Hematopoietic multipotent progenitor cell (in vitro differentiated cells): ENCODE measurements at regions not wholly inside any gene's neighbourhood (a gene's known extent, or its start where the extent isn't known, plus 50 kb on each side); places are given as distances from the start of the nearest gene placed in this dataset.
"Not testable (repeated sequence)": the region's sequence is repeated elsewhere in the genome, so short reads cannot be mapped to it uniquely, and the experiment has no call there.

Source experiments
- DNase-seq, 3 donors: peaks; one replicate each; pipeline ENCODE4 v3.0.0-alpha.2; 2011 to 2015; ENCODE audit warnings: low read depth in 2 of 3, low spot score in 2 of 3

- no peak for DNase-seq
Observed at GRCh38 chr14:84252706-84253105, 1277.2 kb upstream of the FLRT2 start.

DNA sequence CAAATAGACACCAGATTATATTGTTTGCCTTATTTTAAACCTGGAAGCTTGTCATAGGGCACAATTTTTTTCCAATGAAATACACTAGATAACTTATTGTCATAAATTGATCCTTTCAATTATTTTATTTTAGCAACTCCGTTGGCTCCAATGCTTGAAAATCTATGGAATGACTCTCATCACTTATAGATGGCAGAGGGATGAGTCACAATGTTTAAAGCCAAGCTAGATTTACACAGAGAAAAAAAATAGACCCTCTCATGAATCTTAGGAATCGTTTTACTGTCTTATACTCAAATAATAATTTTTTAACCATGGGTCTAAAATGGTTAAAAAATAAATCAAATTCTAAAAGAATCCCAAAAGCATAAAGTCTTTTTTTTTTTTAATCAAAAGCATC is 1276.6 kb upstream of the FLRT2 start:
- DNase-seq, result no peak

DNA sequence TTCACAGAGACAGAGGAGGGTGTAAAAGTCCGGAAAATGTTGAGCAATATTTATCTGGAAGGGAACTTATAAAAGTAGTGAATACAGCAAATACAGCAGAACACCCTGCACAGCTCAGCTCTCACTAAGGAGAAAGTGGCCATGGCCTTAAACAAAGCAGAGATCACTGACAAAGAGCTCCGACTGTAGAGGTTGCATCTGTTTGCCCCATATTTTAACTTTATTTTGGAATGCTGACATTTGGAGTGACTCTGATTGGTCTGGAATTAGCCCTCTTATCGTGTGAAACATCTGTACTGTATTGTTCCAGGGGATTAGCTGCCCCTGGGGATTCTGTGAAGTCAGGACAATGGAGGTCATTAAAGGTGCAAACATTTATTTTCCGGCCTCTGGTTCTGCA is 1275.7 kb upstream of the FLRT2 start:
- DNase-seq, result no peak

GRCh38 chr14:84262932-84263331 is 1267.0 kb upstream of the FLRT2 start:
- DNase-seq, result no peak

DNA sequence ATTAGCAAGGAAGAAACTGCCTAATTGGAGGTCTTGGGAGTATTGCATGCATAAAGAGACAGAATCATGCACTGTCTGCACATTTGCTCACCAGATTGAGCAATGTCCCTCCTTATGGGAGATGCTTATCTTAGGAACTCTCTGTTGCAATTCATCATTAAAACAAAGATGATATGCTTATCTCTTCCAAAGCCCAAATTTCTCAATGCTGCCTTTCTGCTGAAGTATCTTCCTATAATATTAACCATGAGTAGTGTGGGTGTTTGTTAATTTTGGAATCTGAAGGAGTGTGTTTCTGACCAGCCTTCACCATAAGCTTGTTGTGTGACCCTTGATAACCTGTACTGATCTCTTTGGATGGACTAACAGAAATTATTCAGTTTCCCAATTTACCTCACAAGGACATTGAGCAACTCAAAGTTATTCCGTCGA is 1257.6 kb upstream of the FLRT2 start:
- DNase-seq, result no peak

DNA sequence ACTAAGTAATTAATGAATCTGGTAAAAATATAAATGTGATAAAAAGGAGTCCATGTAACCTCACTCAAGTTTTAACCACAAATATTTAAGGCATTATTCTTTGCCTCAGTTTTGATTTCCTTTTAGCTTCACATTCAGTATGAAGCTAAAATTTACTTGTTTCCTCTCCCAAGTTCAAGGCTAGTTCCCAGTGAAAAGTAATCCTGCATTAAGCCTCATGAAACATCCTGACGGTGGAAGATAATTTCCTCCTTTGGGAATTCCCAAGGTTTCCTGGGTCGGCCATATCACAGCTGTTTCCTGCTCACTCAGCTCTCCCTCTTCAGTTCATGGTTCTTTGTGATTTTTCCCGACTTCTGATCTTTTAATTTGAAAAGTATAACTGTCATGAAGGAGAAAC is 1256.8 kb upstream of the FLRT2 start:
- no peak for DNase-seq

GRCh38 chr14:84282618-84283017 is 1247.3 kb upstream of the FLRT2 start:
- no peak for DNase-seq

DNA sequence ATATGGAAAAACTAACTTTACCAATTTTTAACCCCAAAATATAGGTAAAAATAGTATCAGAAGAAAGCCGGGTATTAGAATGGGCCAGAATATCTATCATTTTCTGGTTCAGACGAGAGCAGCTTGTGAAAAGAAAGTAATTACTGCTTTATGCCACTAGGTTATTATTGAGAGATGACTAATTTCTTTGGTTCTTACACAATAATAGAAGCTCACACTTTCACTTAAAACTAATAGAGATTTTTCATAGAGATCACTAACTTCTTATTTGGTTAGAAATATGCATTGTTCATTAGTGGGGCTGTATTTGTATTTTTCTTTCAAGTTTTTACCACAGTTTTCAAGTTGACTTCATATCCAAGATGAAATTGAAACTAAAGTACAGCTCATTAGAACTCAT is 1241.2 kb upstream of the FLRT2 start:
- no peak for DNase-seq

GRCh38 chr14:84298663-84299195 is 1231.2 kb upstream of the FLRT2 start:
- no peak for DNase-seq

DNA sequence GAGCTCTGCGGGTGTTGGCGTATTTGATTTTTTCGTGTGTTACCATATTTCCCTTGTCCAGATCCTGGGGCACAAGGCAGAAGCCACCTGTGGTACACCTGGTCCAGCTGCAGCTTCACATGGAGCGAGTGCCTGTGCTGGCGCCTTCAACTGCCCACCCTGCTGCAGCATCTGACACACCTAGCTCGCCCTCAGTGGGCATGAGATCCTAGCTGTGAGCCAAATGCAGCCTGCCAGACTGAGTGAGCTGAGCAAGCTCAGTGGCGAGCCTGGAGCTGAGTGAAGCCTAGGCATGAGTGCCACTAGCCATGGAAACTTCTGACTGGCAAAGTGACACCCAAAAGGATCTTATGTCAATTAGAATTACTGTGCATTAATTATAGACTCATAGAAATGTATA is 1226.8 kb upstream of the FLRT2 start:
- no peak for DNase-seq

DNA sequence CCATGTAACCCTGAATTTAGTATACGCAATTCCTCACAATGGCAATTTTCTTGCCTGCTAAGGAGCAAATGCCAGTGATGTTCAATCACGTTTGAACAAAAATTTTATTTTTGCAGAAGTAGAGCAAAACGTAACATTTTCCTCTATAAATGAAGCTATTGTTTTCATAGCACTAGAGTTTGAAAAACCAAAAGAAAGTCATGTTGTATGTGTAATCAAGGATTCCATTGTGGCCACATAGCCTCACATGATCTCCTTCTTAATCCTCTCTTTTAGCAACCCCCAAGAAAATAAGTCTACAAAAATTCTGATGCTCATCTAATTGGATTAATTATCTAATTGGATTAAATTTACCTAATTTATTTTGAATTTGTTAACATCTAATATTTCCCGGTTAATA is 1217.4 kb upstream of the FLRT2 start:
- DNase-seq, result no peak

DNA sequence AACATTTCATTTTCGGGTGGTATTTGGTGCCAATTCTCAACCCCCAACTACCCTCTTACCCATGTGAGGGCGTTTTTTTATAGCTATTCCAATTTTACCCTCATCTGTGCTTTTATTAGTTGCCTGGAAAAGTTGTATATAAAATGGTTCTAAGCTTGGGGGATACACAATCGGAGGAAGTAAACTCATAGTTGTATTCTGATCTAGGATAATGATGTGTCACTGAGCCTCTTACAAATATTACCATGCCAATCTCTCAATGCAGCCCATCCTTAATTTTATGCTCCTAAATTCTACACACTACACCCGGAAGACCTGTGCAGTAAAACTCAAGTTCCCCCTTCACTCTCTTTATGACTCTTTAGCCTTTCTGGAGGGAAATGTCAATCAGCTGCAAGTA is 1206.5 kb upstream of the FLRT2 start:
- no peak for DNase-seq

DNA sequence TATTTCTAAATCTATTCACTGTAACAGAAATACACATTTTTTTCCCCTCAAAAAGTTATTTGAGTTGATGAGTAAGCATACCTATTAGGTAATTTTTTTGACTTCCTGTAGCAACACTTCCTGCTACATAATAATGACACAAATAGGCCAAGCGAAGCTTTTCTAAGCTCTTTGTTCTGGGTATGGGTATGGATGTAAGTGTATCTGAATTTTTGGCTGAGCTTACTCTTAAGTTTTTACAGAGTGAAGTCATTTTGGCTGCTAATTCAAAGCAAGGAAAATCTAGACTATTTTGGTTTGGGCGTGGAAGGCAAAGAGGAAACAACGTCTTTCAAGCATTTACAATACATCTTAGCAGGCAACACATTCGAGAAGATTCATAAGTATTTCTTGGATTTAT is 1206.0 kb upstream of the FLRT2 start:
- DNase-seq, result no peak

- DNase-seq, result no peak
Observed at GRCh38 chr14:84336433-84336832, 1193.5 kb upstream of the FLRT2 start.

DNA sequence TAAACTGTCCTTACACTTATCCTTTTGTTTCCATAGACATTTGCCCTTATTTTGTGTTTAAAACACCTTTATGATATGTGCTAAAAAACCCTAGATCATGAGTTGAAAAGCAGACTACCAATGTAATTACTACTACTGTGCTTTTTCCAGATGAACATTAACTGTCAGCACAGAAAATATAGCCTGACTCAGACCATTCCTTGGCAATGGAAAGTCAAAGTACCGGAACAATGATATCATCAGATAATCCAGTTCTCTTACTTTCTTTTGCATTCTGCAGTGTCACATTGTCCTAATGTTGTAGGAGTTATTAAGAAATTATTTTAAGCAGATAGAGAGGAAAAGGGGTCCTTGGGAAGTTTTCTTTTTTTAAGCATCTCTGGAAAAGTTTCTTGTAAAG is 1189.0 kb upstream of the FLRT2 start:
- DNase-seq, result no peak

- DNase-seq, result not testable (repeated sequence)
Observed at GRCh38 chr14:84341867-84342266, 1188.1 kb upstream of the FLRT2 start.

GRCh38 chr14:84343656-84344055 is 1186.3 kb upstream of the FLRT2 start:
- DNase-seq, result no peak

GRCh38 chr14:84351646-84352045 is 1178.3 kb upstream of the FLRT2 start:
- DNase-seq, result no peak

- no peak for DNase-seq
Observed at GRCh38 chr14:84361476-84361875, 1168.5 kb upstream of the FLRT2 start.

DNA sequence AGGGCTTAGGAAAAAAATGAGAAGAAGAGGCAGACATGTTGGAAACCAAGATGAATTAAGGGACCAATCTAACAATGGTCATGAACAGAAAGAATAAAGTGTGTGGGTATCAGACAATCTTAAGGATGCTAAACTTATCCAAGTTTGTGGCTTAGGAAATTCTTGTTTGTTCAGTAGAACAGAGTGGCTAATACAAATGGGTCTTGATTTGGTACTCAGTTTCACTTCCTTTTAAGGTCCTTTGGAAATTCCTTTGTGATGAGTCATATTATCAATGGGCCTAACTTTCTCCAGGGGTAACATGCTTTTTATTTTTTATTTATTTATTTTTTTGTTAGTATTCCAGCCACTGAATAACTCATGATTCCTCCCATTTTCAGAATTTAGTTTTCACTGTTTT is 1154.7 kb upstream of the FLRT2 start:
- DNase-seq, result no peak

GRCh38 chr14:84390010-84390409 is 1139.9 kb upstream of the FLRT2 start:
- DNase-seq, result no peak

- DNase-seq, result no peak
Observed at GRCh38 chr14:84397631-84398030, 1132.3 kb upstream of the FLRT2 start.

DNA sequence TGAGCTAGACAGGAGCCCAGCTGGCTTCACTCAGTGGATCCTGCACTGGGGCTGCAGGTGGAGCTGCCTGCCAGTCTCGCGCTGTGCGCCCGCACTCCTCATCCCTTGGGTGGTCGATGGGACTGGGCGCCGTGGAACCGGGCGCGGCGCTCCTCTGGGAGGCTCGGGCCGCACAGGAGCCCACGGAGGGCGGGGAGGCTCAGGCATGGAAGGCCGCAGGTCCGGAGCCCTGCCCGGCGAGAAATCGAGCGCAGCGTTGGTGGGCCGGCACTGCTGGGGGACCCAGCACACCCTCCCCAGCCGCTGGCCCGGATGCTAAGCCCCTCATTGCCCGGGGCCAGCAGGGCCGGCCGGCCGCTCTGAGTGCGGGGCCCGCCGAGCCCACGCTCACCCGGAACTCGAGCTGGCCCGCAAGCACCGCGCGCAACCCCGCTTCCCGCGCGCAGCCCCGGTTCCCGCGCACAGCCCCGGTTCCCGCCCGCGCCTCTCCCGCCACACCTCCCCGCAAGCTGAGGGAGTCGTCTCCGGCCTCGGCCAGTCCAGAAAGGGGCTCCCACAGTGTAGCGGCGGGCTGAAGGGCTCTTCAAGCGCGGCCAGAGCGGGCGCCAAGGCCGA is 1130.5 kb upstream of the FLRT2 start:
- DNase-seq, result no peak
